Neural cell (in vitro differentiated cells): ENCODE measurements at regions not wholly inside any gene's neighbourhood (a gene's known extent, or its start where the extent isn't known, plus 50 kb on each side); places are given as distances from the start of the nearest gene placed in this dataset.

ENCODE experiments used
- H2AFZ ChIP-seq: fragments of 200-600, 300-800 bp; sonication (generic), shearing (Covaris generic); 2 replicates; pipeline ENCODE4 v1.6.0; 2014; ENCODE audit warnings: low read depth, mild to moderate bottlenecking, antibody characterized with exemption, low read length, moderate library complexity
- H3F3A ChIP-seq: fragments of 200-600 bp; shearing (Covaris generic); 2 replicates; pipeline ENCODE4 v1.6.1; 2016; ENCODE audit warnings: mild to moderate bottlenecking, moderate library complexity, mixed read lengths, antibody characterized with exemption, low read length; ENCODE audit not compliant: insufficient read depth, poor library complexity, severe bottlenecking
- H3K27ac ChIP-seq: fragments of 200-600, 300-800 bp; sonication (generic), shearing (Covaris generic); 2 replicates; pipeline ENCODE4 v1.5.1; 2014; ENCODE audit warnings: mild to moderate bottlenecking, low read length, moderate library complexity
- H3K27me3 ChIP-seq: fragments of 300-800, 200-600 bp; sonication (generic), shearing (Covaris generic); 2 replicates; pipeline ENCODE4 v1.6.0; 2014; ENCODE audit warnings: mild to moderate bottlenecking, low read depth, low read length, moderate library complexity; ENCODE audit not compliant: insufficient read depth
- H3K36me3 ChIP-seq: fragments of 300-800, 200-600 bp; sonication (generic), shearing (Covaris generic); 2 replicates; pipeline ENCODE4 v1.5.1; 2014; ENCODE audit warnings: mild to moderate bottlenecking, antibody characterized with exemption, low read length, moderate library complexity; ENCODE audit not compliant: insufficient read depth
- H3K4me2 ChIP-seq: fragments of 300-800, 200-600 bp; sonication (generic), shearing (Covaris generic); 2 replicates; pipeline ENCODE4 v1.6.0; 2014; ENCODE audit warnings: mild to moderate bottlenecking, low read length
- H3K4me3 ChIP-seq: fragments of 300-800, 200-600 bp; sonication (generic), shearing (Covaris generic); 2 replicates; pipeline ENCODE4 v1.5.1; 2014; ENCODE audit warnings: mild to moderate bottlenecking, low read length, moderate library complexity
- H3K79me2 ChIP-seq: fragments of 200-600 bp; shearing (Covaris generic); replicated peaks from 2 replicates; pipeline ENCODE4 v1.6.0; 2014; ENCODE audit warnings: mild to moderate bottlenecking, low read length, moderate library complexity; ENCODE audit not compliant: insufficient read depth
- H3K9ac ChIP-seq: fragments of 300-800, 200-600 bp; sonication (generic), shearing (Covaris generic); 2 replicates; pipeline ENCODE4 v1.6.1; 2016; ENCODE audit warnings: mild to moderate bottlenecking, low read length, mixed read lengths
- H3K9me2 ChIP-seq: fragments of 200-600 bp; shearing (Covaris generic); 2 replicates; pipeline ENCODE4 v1.6.1; 2016; ENCODE audit warnings: mild to moderate bottlenecking, low read length, mixed read lengths; ENCODE audit not compliant: insufficient read depth
- H3K9me3 ChIP-seq: fragments of 200-600, 300-800 bp; sonication (generic), shearing (Covaris generic); 2 replicates; pipeline ENCODE4 v1.6.1; 2016; ENCODE audit warnings: mild to moderate bottlenecking, mixed run types, low read length, moderate library complexity, mixed read lengths
- H4K20me1 ChIP-seq: fragments of 200-600 bp; shearing (Covaris generic); 2 replicates; pipeline ENCODE4 v1.6.1; 2016; ENCODE audit warnings: mild to moderate bottlenecking, mixed run types; ENCODE audit not compliant: insufficient read depth
- CTCF ChIP-seq: fragments of 450-650 bp; IDR thresholded peaks from 2 replicates; pipeline ENCODE4 v1.5.1; 2014; ENCODE audit warnings: antibody characterized with exemption, mild to moderate bottlenecking, moderate library complexity; ENCODE audit not compliant: poor library complexity, severe bottlenecking
- EP300 ChIP-seq: fragments of 450-650 bp; conservative IDR thresholded peaks from 2 replicates; pipeline ENCODE4 v1.6.1; 2014; ENCODE audit warnings: antibody characterized with exemption, mild to moderate bottlenecking, moderate library complexity; ENCODE audit not compliant: poor library complexity, severe bottlenecking
- EZH2 ChIP-seq: fragments of 200-600, 300-800 bp; shearing (Covaris generic), sonication (generic); IDR thresholded peaks from 2 replicates; pipeline ENCODE4 v1.6.1; 2014; ENCODE audit warnings: antibody characterized with exemption, low read length, borderline replicate concordance, mild to moderate bottlenecking; ENCODE audit not compliant: insufficient read depth, poor library complexity, severe bottlenecking
- MXI1 ChIP-seq: fragments of 450-650 bp; conservative IDR thresholded peaks from 2 replicates; pipeline ENCODE4 v1.6.1; 2014; ENCODE audit warnings: antibody characterized with exemption, mild to moderate bottlenecking; ENCODE audit not compliant: poor library complexity, severe bottlenecking
- POLR2AphosphoS5 ChIP-seq: IDR thresholded peaks from 2 replicates; pipeline ENCODE4 v1.6.1; 2012
- RAD21 ChIP-seq: fragments of 450-650 bp; conservative IDR thresholded peaks from 2 replicates; pipeline ENCODE4 v1.6.1; 2014; ENCODE audit warnings: antibody characterized with exemption, mild to moderate bottlenecking, moderate library complexity
- REST ChIP-seq: IDR thresholded peaks from 2 replicates; pipeline ENCODE4 v1.6.1; 2012; ENCODE audit warnings: borderline replicate concordance
- SMC3 ChIP-seq: fragments of 450-650 bp; conservative IDR thresholded peaks from 2 replicates; pipeline ENCODE4 v1.6.1; 2014; ENCODE audit warnings: antibody characterized with exemption, mild to moderate bottlenecking, moderate library complexity; ENCODE audit not compliant: poor library complexity
- TAF1 ChIP-seq: IDR thresholded peaks from 2 replicates; pipeline ENCODE4 v1.6.1; 2012; ENCODE audit warnings: low read depth

- H2AFZ ChIP-seq: no peak overlapping the region
- H3K27me3 ChIP-seq: no peaks in the 10 kb centered on the region
- no peak overlapping the region for H3K4me2 ChIP-seq
- H3K9ac ChIP-seq: no peak overlapping the region
- no peaks in the 10 kb centered on the region for H3F3A ChIP-seq
- H3K79me2 ChIP-seq: peaks cover 34% of the 10 kb centered on the region
- H3K4me3 ChIP-seq: no peak overlapping the region
- H3K9me2 ChIP-seq: no peaks in the 10 kb centered on the region
- H4K20me1 ChIP-seq: peaks cover 3% of the 10 kb centered on the region
- no peak for TF ChIP-seq REST
- no peaks in the 10 kb centered on the region for H3K9me3 ChIP-seq
- no peaks in the 10 kb centered on the region for H3K36me3 ChIP-seq
- no peak overlapping the region for H3K27ac ChIP-seq
These were observed 115.4 kb upstream of the DST start for GRCh38 chr6:56758120-56758519.

- Histone ChIP-seq H3K9me3 (no peaks in the 10 kb centered on the region), H3K79me2 (peaks cover 34% of the 10 kb centered on the region), H3K27me3 (no peaks in the 10 kb centered on the region), H2AFZ (no peak overlapping the region), H3K36me3 (no peaks in the 10 kb centered on the region), H3K27ac (no peak overlapping the region), H3F3A (no peaks in the 10 kb centered on the region), H3K4me2 (no peak overlapping the region), H3K4me3 (no peak overlapping the region), H4K20me1 (peaks cover 3% of the 10 kb centered on the region), H3K9ac (no peak overlapping the region), H3K9me2 (no peaks in the 10 kb centered on the region)
- TF ChIP-seq REST (no peak), EZH2 (no peak), EP300 (no peak), POLR2AphosphoS5 (no peak), TAF1 (no peak), SMC3 (no peak), RAD21 (no peak), CTCF (no peak), MXI1 (no peak)
These were observed 114.9 kb upstream of the DST start for GRCh38 chr6:56757588-56757984.
